HG03521 (cell line): ENCODE measurements at regions not wholly inside any gene's neighbourhood (a gene's known extent, or its start where the extent isn't known, plus 50 kb on each side); places are given as distances from the start of the nearest gene placed in this dataset.

Source experiments
- ATAC-seq: cut with Tn5 transposase; IDR thresholded peaks from one replicate; pipeline ENCODE4 v1.9.1; 2021; ENCODE audit warnings: mild to moderate bottlenecking, moderate library complexity; ENCODE audit not compliant: unreplicated experiment

GRCh38 chr12:116482179-116482578, 77.0 kb upstream of the MAP1LC3B2 start:
- ATAC-seq, result no peak

- ATAC-seq, result no peak
Measured at GRCh38 chr12:116482859-116483258, 76.3 kb upstream of the MAP1LC3B2 start.

- no peak for ATAC-seq
Measured at GRCh38 chr12:116483959-116484750, 75.0 kb upstream of the MAP1LC3B2 start.

GRCh38 chr12:116484807-116485206, 74.4 kb upstream of the MAP1LC3B2 start:
- no peak for ATAC-seq

GRCh38 chr12:116489116-116489515, 70.1 kb upstream of the MAP1LC3B2 start:
- no peak for ATAC-seq

- ATAC-seq, result no peak
Measured at GRCh38 chr12:116490471-116490870, 68.7 kb upstream of the MAP1LC3B2 start.

- no peak for ATAC-seq
Measured at GRCh38 chr12:116492703-116493324, 66.4 kb upstream of the MAP1LC3B2 start.

GRCh38 chr12:116495260-116495659, 63.9 kb upstream of the MAP1LC3B2 start:
- no peak for ATAC-seq

- ATAC-seq, result no peak
Measured at GRCh38 chr12:116497051-116497591, 62.1 kb upstream of the MAP1LC3B2 start.

GRCh38 chr12:116498471-116498870, 60.7 kb upstream of the MAP1LC3B2 start:
- no peak for ATAC-seq

GRCh38 chr12:116502141-116502725, 56.9 kb upstream of the MAP1LC3B2 start:
- no peak for ATAC-seq

GRCh38 chr12:116502989-116503496, 56.1 kb upstream of the MAP1LC3B2 start:
- ATAC-seq, result no peak

- ATAC-seq, result no peak
Measured at GRCh38 chr12:116504438-116504837, 54.7 kb upstream of the MAP1LC3B2 start.

GRCh38 chr12:116506697-116507064, 52.5 kb upstream of the MAP1LC3B2 start:
- no peak for ATAC-seq

- ATAC-seq, result no peak
Measured at GRCh38 chr12:116508145-116509121, 50.7 kb upstream of the MAP1LC3B2 start.
